ENCODE measurements at regions not wholly inside any gene's neighbourhood (a gene's known extent, or its start where the extent isn't known, plus 50 kb on each side); places are given as distances from the start of the nearest gene placed in this dataset.

DNA sequence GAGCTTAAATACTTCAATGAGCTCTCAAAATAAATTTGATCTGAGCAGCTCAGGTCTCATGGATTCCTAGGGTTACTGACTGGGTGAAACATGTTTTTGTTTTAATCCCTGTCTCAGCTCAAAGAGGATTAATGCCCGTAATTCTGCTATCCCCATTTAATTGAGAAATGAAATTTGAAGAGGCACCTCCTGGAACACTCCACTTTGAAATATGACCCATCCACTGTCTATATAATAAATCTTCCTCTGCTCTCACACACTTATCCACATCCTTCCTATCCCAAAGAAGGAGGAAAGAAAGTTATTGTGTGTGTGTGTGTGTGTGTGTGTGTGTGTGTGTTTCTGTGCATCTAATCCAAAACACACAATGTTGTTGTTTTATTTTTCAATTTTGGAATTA, 2082.4 kb upstream of the PIK3C3 start:
- CTCF ChIA-PET, result interaction anchor here (0.6 kb wide), 1 partner anchor 287 kb away, joined by 3 read pairs; no protein-coding TSS in a partner anchor
- Mint-ChIP-seq H3K27ac (ENCODE audit: low read depth, unreplicated experiment) (no peak overlapping the region), H3K27me3 (ENCODE audit: insufficient read depth, unreplicated experiment) (no peaks in the 10 kb centered on the region), H3K36me3 (ENCODE audit: insufficient read depth, unreplicated experiment) (no peaks in the 10 kb centered on the region), H3K4me1 (ENCODE audit: insufficient read depth, unreplicated experiment) (peaks cover 5% of the 10 kb centered on the region), H3K4me3 (ENCODE audit: unreplicated experiment) (no peak overlapping the region), H3K9me3 (ENCODE audit: unreplicated experiment) (no peaks in the 10 kb centered on the region)
- no peak for DNase-seq (ENCODE audit: unreplicated experiment)
- intact Hi-C loops (cut with micrococcal nuclease), result no loop called here
- BruUV-seq (replicated peaks), result no TSS peak
- POLR2A ChIA-PET, result no interaction called here
- TF ChIP-seq, protein P1, sequence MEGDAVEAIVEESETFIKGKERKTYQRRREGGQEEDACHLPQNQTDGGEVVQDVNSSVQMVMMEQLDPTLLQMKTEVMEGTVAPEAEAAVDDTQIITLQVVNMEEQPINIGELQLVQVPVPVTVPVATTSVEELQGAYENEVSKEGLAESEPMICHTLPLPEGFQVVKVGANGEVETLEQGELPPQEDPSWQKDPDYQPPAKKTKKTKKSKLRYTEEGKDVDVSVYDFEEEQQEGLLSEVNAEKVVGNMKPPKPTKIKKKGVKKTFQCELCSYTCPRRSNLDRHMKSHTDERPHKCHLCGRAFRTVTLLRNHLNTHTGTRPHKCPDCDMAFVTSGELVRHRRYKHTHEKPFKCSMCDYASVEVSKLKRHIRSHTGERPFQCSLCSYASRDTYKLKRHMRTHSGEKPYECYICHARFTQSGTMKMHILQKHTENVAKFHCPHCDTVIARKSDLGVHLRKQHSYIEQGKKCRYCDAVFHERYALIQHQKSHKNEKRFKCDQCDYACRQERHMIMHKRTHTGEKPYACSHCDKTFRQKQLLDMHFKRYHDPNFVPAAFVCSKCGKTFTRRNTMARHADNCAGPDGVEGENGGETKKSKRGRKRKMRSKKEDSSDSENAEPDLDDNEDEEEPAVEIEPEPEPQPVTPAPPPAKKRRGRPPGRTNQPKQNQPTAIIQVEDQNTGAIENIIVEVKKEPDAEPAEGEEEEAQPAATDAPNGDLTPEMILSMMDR (IDR thresholded peaks at IDR 0.05; ENCODE audit: unreplicated experiment), result no peak

DNA sequence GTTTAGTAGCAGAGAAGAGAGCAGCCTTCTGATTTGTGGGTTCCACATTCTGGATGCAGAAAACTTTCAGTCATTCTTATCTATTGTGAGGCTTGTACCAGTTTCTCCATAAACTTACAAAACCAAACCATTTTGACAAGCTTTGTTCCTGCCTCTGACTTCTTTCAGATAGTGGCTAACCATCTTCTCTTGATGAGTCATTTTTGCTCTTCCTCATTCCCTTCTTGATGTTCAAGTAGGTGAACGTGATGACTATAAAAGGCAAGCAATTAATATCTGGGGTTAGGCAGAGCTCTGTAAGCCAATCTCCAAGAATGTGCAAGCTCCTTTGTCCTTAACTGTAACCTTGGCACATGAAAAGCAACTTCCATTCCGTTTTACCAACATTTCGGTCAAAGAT, 2083.1 kb upstream of the PIK3C3 start:
- H3K4me1 Mint-ChIP-seq (ENCODE audit: insufficient read depth, unreplicated experiment), result peaks cover 5% of the 10 kb centered on the region
- no peaks in the 10 kb centered on the region for H3K27me3 Mint-ChIP-seq (ENCODE audit: insufficient read depth, unreplicated experiment)
- DNase-seq (ENCODE audit: unreplicated experiment), result no peak
- no peak overlapping the region for H3K4me3 Mint-ChIP-seq (ENCODE audit: unreplicated experiment)
- no peaks in the 10 kb centered on the region for H3K36me3 Mint-ChIP-seq (ENCODE audit: insufficient read depth, unreplicated experiment)
- intact Hi-C loops (cut with micrococcal nuclease), result no loop called here
- BruUV-seq (replicated peaks), result no TSS peak
- POLR2A ChIA-PET, result no interaction called here
- TF ChIP-seq, protein P1 (IDR thresholded peaks at IDR 0.05; ENCODE audit: unreplicated experiment), result no peak
- CTCF ChIA-PET, result interaction anchor here (0.7 kb wide), 1 partner anchor 32 kb away, joined by 3 read pairs; no protein-coding TSS in a partner anchor
- H3K27ac Mint-ChIP-seq (ENCODE audit: low read depth, unreplicated experiment), result no peak overlapping the region
- no peaks in the 10 kb centered on the region for H3K9me3 Mint-ChIP-seq (ENCODE audit: unreplicated experiment)

DNA sequence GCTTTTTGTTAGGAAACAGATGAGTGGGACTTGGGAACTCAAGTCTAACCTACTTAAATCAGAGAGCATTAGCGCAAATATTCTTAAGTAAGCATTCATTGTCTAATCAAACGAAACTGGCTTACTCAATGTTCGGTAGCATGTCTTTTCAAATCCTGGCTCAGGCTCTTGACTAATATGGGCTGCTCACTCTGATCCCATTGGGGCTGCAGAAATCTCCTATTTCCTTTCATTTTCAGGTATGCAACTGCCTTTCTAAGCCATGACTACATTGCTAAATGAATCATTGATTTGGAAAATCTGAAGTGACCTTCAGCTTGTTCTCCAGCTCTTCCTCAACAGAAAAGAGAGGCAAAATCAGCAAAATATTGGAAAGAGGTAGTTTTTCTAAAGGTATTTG, 2084.4 kb upstream of the PIK3C3 start:
- intact Hi-C loops (cut with micrococcal nuclease), result no loop called here
- DNase-seq (ENCODE audit: unreplicated experiment), result peak; percentile 10
- ChIA-PET POLR2A (no interaction called here), CTCF (no interaction called here)
- BruUV-seq (replicated peaks), result no TSS peak
- H3K4me1 Mint-ChIP-seq (ENCODE audit: insufficient read depth, unreplicated experiment), result peaks cover 5% of the 10 kb centered on the region
- no peaks in the 10 kb centered on the region for H3K9me3 Mint-ChIP-seq (ENCODE audit: unreplicated experiment)
- H3K36me3 Mint-ChIP-seq (ENCODE audit: insufficient read depth, unreplicated experiment), result no peaks in the 10 kb centered on the region
- TF ChIP-seq, protein P1 (IDR thresholded peaks at IDR 0.05; ENCODE audit: unreplicated experiment), result no peak
- H3K27me3 Mint-ChIP-seq (ENCODE audit: insufficient read depth, unreplicated experiment), result no peaks in the 10 kb centered on the region
- H3K4me3 Mint-ChIP-seq (ENCODE audit: unreplicated experiment), result no peak overlapping the region
- no peak overlapping the region for H3K27ac Mint-ChIP-seq (ENCODE audit: low read depth, unreplicated experiment)

DNA sequence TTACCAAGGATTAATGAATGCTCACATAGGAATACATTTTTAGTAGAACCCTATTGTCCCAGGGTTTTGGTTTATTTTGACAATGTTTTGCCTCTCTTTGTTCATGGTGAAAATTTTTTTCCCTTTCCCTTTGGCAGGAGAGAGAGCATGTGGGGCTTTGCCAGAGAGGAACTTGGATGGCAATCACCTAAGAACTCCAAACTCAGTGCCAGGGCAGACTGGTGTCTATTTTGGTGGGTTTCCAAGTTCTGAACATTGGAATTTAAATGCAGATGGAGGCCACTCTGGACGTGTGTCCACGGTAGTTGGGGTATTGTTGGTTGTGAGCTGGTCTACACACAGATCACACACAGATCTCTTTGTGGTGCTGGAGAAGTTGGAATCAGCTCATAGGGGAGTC, 2091.1 kb upstream of the PIK3C3 start:
- TF ChIP-seq, protein P1 (IDR thresholded peaks at IDR 0.05; ENCODE audit: unreplicated experiment), result no peak
- ChIA-PET POLR2A (interaction anchor here (0.6 kb wide), 1 partner anchor 64 kb away, joined by 4 read pairs; no protein-coding TSS in a partner anchor), CTCF (no interaction called here)
- intact Hi-C loops (cut with micrococcal nuclease), result no loop called here
- Mint-ChIP-seq H3K4me1 (ENCODE audit: insufficient read depth, unreplicated experiment) (peaks cover 4% of the 10 kb centered on the region), H3K27ac (ENCODE audit: low read depth, unreplicated experiment) (no peak overlapping the region), H3K27me3 (ENCODE audit: insufficient read depth, unreplicated experiment) (no peaks in the 10 kb centered on the region), H3K4me3 (ENCODE audit: unreplicated experiment) (no peak overlapping the region), H3K36me3 (ENCODE audit: insufficient read depth, unreplicated experiment) (no peaks in the 10 kb centered on the region), H3K9me3 (ENCODE audit: unreplicated experiment) (no peaks in the 10 kb centered on the region)
- BruUV-seq (replicated peaks), result no TSS peak
- DNase-seq (ENCODE audit: unreplicated experiment), result no peak

Measured in MCF 10A (cell line).